HUDEP-2 (cell line): ENCODE measurements at regions not wholly inside any gene's neighbourhood (a gene's known extent, or its start where the extent isn't known, plus 50 kb on each side); places are given as distances from the start of the nearest gene placed in this dataset.
"Not testable (repeated sequence)": the region's sequence is repeated elsewhere in the genome, so short reads cannot be mapped to it uniquely, and the experiment has no call there.

Experiments
- DNase-seq, 76 experiments: peaks; one replicate each; lab custom pipeline; 2025; ENCODE audit not compliant: unreplicated experiment in 76 of 76; lab: John Stamatoyannopoulos, UW

DNA sequence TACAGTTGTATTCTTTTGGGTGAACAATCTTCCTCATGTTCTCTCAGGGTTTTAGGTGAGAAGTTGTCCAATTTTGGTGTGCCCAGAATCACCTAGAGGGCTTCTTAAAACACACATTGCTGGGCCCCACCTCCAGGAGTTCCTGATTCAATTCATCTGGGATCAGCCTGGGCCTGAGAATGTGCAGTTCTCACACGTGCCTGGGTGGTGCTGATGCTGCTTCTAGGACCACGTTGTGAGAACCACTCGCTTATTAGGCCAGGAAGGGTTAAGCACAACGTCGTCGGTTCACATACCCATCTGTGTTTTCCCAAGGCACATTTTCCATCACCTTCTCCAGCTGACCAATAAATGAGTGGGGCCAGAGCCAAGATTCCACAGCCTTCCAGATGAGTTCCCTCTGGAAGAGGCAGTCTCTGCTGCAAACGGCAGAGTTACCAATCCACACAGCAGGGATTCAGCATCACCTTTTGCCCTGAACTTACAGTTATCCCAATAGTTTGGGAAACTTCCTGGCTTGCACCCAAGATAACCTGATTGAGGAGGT, 277.7 kb upstream of the HNRNPA3 start:
- DNase-seq = no peak

DNA sequence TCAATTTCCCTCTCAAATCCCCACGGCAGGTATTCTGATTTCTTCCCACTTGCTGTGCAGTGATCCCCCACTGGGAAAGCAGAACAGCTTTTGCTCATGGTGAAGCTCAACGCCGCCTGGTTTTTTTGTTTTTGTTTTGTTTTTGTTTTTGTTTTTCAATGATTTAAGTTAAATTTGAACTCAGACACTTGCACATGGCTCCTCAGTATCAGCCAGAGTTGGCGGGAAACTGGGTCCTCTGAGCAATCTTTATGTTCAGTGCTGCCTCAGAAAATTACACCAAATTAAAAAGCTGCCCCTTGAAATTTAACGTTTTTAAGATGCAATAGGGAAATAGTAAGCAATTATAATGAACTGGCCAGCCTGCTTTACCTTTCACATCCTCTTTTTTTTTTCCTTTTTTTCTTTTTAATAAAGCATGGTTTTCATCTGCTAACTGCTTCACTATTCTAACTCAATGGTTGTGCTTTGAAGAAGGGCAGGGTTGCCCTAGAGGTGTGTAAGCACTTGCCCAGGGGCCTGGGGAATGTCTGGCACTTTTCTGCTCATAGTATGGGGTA, 277.0 kb upstream of the HNRNPA3 start:
- DNase-seq = no peak

DNA sequence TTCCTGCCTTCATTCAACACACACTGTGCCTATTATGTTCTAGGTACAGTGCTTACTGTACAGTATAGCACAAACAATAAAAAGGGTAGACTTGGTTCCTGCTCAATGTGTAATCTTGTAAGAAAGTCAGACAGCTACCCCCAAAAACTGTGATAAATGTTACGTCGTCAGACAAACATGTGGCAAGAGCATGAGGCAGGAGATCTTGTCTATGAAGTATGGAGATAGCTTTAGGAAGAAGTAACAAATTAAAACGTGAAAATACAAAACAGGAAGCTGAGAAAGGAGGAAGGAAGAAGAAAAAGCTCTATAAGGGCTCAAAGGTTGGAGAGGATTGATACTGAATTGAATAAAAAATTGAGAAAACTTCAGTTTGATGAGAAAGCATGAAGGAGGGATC, 276.2 kb upstream of the HNRNPA3 start:
- no peak for DNase-seq

DNA sequence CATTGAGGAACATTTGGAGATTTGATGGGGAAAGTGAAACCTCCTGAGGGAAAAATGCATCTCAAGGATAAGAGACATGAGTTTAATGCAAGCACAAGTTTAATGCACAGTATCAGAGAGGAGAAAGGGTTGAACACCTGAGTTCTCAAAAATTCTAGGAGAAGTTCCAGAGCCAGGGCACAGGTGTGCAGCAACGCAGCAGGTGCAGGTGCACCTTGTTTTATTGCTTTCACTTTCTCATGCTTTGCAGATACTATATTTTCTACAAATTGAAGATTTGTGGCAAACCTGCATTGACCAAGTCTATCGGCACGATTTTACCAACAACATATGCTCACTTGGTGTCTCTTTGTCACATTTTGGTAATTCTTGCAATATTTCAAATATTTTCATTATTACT, 267.6 kb upstream of the HNRNPA3 start:
- DNase-seq = no peak

- DNase-seq = no peak
Observed at GRCh38 chr2:176947754-176948153, 264.8 kb upstream of the HNRNPA3 start.

- DNase-seq = not testable (repeated sequence)
Observed at GRCh38 chr2:176951218-176951617, 261.4 kb upstream of the HNRNPA3 start.

GRCh38 chr2:176956791-176957190, 255.8 kb upstream of the HNRNPA3 start:
- DNase-seq = no peak

DNA sequence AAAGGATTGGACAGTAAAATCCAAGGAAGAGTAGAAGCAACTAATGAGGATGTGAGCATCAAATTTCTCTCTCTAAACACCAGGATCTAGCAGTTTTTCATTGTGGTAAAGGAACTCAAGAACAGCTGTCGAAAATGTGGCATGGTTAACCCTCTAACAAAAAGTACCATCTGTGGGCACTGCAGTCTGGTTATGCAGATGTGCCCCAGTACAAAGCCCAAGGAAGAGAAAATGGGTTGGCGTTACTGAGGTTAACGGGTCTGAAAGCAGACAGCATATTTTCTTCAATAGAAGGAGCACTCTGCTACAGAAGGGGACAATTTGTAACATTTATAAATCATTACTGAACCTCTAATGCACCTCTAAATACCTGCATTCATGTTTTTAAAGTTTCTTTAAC, 253.0 kb upstream of the HNRNPA3 start:
- no peak for DNase-seq

DNA sequence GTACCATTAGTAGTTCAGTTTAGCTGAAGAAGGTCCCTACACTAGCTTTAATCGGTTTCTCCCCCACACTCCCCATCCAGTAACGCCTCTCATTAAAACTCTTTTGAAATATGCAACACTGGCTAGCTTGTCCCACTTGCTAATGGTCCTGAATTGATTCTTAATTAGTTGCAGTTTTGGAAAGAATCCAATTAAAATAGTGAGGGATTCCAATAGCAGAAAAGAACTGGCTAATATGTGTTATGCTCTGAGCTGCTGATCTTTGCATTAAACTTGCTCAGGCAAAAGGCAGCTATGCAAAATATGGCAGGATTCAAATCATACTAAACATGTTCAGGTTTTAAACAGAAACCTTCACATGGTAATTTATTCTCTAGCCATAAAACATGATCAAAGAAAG, 252.5 kb upstream of the HNRNPA3 start:
- no peak for DNase-seq

DNA sequence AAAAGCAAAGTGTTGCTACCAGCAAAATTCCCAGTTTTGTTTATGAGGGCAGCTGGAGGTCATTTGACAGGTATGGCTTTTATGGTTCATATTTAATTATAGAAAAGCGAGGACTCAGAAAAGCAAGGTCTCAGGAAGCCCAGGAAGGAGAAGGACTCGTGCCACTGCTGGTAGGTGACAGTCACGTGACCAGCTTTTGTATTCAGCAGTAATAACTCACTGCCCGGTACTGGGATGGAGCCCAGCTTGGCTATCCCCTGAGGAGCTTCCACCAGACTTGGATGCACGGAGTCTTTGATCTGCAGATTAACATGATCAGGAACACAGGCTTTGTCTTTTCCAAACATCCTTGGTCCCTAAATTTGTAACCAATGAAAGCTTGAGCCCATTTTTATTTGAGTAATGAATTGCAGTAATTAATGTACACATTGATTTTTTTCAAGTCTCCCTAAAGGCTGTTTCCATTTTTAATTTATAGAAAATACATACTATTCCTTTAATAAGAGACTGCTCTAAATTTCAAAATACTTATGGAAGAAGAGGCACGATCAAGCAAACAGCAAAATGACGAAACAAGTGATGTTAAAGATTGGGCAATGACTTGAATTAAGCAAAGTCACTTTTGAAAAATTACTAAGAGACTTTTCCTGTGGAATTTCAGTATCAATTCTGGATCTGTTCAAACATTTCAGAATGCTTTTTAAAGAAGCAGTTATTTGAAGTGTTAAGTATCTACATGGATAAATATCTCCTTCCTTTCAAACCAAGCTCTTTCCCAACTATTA, 251.7 kb upstream of the HNRNPA3 start:
- DNase-seq = no peak

DNA sequence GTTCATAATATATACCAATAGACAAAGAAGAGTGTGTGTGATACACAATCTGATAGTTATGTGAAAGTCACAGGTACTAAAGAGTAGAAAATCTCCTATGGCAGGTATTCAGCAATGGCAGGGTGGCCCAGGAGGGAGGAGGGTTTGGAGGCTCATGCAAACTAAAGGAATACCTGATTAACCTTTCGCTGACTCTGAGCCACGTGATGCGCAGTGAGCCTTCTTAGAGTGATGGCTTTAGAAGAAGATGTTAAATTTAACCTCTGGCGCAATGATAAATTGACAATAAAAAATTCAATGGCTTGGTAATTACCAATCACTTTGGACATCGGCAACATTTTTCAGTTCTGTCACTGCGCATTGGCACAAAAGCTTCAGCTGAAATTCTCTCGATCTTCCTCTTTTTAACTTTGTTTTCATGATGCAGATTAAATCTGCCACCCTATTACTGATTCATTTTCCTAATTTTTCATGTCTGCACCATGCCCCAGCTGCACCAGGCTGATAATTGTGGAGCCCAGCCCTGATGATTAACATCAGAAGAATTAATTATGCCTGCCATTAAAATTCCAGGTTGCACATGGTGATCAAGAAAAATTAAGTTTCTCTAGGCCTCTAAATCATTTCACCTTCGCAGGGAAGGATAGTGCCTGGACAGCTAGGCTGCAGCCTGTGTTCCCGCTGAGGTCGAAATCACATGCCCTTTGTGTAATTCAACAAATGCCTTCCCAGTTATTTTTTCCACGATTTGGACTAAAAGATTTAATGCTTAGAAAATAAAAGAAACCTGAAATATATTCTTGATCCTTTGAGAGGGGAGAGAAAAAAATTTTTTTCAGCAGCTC, 250.6 kb upstream of the HNRNPA3 start:
- no peak for DNase-seq

DNA sequence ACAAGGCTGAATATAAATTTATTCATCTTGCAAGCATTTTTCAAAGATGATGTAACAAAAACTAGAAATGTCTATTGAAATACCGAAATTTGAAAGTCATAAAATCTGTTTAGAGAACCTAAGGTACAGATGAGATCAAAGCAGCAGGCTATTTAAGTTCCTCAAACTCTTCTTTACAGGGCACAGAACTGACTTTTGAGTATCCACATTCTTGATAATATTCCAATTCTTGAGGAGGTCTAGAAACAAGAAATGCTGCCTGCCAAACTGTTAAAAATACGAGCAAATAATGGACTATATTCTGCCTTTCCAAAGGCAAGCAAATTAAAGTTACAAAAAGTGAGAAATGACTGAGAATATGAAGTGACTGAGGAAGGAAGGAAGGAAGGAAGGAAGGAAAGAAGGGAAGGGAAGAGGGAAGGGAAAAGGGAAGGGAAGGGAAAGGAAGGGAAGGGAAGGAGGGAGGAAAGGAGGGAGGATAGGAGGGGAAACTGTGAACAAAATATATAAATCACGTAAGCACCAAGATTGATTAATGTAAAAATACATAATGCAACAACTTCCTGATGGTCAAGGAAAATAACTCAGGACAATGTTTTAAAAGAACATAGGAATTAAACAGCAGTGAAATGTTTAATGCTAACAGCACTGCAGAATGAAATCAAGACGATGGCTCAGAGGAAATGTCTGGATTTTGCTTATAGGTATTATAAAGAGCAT, 248.9 kb upstream of the HNRNPA3 start:
- DNase-seq = no peak

GRCh38 chr2:176967911-176968450, 244.6 kb upstream of the HNRNPA3 start:
- no peak for DNase-seq

DNA sequence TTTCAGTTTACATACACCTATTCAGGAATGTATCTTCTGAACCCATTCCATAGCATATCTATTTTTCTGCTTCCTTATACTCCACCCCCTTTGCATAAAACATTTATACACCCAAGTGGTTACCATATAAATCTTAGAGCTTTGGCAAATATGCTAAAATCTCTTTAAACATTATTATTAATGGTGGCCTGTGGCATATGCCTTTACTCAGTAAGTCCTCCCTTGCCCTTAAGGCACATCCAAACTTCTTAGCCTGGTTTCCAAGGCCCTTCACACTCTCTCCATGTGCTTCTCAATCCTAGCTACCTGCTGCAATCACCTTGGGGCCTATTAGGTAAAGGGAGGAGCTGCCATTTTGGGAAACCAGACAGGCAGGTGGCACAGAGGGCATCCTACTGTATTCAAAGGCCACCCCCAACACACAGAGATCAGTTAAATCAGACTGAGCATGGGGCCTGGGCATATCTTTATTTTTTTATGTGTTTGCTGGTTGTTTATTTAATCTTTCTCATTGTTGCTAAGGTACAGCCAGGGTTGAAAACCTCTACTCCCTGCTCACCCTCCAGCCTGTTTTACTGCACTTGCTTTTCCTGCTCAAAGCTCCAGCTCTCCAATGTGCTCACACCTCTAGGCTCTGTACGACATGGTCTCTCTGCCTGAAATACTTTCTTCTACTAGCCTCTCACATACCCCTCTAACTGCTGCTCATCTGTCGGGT, 242.8 kb upstream of the HNRNPA3 start:
- no peak for DNase-seq

GRCh38 chr2:176976736-176977685, 235.6 kb upstream of the HNRNPA3 start:
- no peak for DNase-seq

- no peak for DNase-seq
Observed at GRCh38 chr2:176978921-176979320, 233.7 kb upstream of the HNRNPA3 start.

DNA sequence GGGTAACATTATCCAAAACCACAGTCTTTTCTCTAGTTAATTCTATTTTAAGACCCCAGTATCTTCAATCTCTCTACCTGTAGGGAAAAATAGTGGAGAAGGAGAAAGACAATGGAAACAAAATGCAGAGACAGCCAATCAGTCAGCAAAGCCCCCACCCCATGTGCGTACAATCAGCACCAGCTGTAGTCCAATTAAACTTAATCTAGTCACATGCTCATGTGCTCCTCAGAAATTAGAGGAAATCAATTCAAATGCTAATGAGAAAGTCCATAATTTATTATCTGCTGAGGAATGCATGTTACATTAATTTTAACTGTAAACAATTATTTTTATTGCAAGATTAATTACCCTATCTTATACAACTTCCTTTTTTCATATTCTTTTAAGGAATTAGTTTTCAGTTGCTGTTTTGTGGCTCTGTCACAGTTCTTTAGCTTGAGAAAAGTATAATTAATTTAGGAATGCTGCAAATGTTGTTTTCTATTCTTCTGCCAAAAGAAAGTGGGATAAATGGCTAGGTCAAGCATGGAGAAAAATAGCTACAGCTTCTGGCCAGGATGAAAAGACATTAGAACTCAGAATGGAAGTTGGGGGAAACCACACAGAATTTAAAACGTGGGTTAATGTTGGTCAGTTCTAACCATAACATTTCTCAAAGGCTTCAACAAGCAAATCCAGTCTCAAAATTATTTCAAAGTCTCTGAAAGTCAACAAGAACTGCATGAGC, 232.4 kb upstream of the HNRNPA3 start:
- no peak for DNase-seq

DNA sequence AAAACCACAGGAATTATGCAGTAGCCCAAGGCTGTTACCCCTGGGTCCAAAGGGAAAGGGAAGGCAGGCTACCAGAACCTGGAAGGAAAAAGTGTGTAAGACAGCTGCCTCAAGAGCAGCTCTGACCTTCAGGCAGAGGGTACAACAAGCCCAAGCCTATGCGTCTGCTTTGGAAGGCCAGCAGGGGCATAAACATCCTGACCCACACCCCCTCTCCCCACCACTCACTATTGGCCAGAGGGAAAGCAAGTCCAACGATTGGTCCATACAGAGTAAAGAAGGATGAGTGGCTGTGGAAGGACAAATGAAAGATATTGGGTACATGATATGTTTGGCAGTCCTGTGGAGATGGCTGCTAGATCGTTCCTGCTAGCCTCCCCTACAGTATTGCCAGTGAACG, 227.6 kb upstream of the HNRNPA3 start:
- no peak for DNase-seq
